ENCODE measurements at regions not wholly inside any gene's neighbourhood (a gene's known extent, or its start where the extent isn't known, plus 50 kb on each side); places are given as distances from the start of the nearest gene placed in this dataset.

DNA sequence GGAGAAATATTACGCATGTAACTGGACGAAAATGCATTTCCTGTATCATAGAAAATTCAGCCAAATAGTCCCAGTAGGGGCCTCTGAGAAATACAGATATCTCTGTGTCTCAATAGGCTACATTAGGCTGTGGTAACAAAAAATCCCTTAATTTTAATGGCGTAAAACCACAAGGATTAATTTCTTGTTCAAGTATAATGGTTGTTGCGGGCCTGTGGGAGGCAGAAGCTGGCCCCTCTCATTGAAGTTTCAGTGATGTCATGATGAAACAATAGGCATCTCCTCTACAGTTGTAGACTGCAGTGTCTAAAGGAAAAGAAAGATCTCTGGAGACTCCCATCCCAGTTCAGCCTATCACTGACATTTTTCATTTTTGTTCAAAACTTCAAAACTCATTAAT is 1625.6 kb upstream of the C9orf72 start:
- TF ChIP-seq HOXD13 (CRISPR knock-in tag; IDR thresholded peaks at IDR 0.05; ENCODE audit: borderline replicate concordance) = no peak
- TF ChIP-seq, protein P1, sequence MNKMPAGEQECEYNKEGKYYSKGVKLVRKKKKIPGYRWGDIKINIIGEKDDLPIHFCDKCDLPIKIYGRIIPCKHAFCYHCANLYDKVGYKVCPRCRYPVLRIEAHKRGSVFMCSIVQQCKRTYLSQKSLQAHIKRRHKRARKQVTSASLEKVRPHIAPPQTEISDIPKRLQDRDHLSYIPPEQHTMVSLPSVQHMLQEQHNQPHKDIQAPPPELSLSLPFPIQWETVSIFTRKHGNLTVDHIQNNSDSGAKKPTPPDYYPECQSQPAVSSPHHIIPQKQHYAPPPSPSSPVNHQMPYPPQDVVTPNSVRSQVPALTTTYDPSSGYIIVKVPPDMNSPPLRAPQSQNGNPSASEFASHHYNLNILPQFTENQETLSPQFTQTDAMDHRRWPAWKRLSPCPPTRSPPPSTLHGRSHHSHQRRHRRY (tag by site-specific recombination; IDR thresholded peaks at IDR 0.05) = no peak

Data from HEK293 (cell line).